ENCODE measurements at regions not wholly inside any gene's neighbourhood (a gene's known extent, or its start where the extent isn't known, plus 50 kb on each side); places are given as distances from the start of the nearest gene placed in this dataset.

GRCh38 chr13:112133499-112134390 is 66.8 kb downstream of the SOX1 start:
- TF ChIP-seq, protein P1, sequence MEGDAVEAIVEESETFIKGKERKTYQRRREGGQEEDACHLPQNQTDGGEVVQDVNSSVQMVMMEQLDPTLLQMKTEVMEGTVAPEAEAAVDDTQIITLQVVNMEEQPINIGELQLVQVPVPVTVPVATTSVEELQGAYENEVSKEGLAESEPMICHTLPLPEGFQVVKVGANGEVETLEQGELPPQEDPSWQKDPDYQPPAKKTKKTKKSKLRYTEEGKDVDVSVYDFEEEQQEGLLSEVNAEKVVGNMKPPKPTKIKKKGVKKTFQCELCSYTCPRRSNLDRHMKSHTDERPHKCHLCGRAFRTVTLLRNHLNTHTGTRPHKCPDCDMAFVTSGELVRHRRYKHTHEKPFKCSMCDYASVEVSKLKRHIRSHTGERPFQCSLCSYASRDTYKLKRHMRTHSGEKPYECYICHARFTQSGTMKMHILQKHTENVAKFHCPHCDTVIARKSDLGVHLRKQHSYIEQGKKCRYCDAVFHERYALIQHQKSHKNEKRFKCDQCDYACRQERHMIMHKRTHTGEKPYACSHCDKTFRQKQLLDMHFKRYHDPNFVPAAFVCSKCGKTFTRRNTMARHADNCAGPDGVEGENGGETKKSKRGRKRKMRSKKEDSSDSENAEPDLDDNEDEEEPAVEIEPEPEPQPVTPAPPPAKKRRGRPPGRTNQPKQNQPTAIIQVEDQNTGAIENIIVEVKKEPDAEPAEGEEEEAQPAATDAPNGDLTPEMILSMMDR (IDR thresholded peaks at IDR 0.05 in 4 of 5, conservative IDR thresholded peaks at IDR 0.05 in 1 of 5): no peak
- no peak for TF ChIP-seq POLR2A (IDR thresholded peaks at IDR 0.05)
